ENCODE measurements at regions not wholly inside any gene's neighbourhood (a gene's known extent, or its start where the extent isn't known, plus 50 kb on each side); places are given as distances from the start of the nearest gene placed in this dataset.

DNA sequence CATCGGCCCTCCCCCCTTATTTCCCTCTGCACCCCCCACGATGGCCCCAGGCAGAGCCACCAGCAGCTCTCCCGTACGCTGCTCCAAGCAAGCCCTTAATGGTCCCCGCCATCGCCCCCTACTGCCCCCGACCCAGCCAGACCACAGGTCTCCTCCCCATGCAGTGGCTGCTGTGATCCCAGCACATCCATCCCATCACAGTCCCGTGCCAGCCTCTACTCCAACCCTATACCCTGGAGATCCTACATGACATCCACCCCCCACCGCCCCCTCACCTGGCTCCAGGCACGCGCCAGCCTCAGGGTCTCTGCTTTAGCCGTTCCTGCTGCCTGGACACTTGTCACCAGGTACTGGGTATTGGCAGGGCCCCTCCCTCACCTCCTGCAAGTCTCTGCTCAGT is 85.8 kb upstream of the RTL6 start:
- intact Hi-C loops (cut with DNase I, micrococcal nuclease): no loop called here
- DNase-seq (peak in 1 of 3 donors; percentile 27), ATAC-seq (no peak)
- H3K36me3 ChIP-seq (ENCODE audit: low read depth): no peaks in the 10 kb centered on the region
- TF ChIP-seq, protein P1, sequence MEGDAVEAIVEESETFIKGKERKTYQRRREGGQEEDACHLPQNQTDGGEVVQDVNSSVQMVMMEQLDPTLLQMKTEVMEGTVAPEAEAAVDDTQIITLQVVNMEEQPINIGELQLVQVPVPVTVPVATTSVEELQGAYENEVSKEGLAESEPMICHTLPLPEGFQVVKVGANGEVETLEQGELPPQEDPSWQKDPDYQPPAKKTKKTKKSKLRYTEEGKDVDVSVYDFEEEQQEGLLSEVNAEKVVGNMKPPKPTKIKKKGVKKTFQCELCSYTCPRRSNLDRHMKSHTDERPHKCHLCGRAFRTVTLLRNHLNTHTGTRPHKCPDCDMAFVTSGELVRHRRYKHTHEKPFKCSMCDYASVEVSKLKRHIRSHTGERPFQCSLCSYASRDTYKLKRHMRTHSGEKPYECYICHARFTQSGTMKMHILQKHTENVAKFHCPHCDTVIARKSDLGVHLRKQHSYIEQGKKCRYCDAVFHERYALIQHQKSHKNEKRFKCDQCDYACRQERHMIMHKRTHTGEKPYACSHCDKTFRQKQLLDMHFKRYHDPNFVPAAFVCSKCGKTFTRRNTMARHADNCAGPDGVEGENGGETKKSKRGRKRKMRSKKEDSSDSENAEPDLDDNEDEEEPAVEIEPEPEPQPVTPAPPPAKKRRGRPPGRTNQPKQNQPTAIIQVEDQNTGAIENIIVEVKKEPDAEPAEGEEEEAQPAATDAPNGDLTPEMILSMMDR (IDR thresholded peaks at IDR 0.05): no peak
- no peaks in the 10 kb centered on the region for H3K9me3 ChIP-seq
- no peaks in the 10 kb centered on the region for H3K4me1 ChIP-seq (ENCODE audit: low read depth)
- H3K4me3 ChIP-seq: no peak overlapping the region

DNA sequence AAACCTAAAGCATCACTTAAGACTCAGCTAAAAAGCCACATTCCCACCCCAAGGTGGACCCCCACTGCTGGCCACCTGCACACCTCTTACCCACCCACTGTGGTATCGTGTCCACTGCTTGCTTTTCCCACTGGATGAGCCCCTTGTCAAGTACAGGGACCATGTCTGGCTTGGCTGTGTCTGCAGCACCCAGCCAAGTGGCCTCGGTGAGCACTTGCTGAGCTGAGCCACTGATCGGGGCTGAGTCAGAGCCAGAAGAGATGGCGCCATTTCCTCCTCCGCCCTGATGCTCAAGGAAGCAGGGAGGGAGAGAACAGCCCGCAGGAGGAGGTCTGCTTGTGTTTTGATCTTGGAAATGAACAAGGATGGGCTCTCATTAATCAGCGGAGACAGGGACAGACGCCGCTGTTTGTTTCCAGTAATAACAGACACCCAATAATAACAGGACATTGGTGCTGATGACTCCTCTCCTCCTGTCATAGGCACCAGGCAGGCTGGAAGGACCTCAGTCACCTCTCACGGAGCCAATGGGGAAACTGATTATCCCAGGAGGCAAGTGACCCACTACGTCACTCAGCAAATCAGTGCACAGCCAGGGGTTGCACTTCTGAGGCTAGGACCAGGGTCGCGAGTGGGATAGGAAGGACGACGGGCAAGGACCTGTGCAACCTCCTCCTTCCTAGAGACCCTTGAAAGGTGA is 85.2 kb upstream of the RTL6 start:
- no peak for ATAC-seq
- intact Hi-C loops (cut with DNase I, micrococcal nuclease): no loop called here

DNA sequence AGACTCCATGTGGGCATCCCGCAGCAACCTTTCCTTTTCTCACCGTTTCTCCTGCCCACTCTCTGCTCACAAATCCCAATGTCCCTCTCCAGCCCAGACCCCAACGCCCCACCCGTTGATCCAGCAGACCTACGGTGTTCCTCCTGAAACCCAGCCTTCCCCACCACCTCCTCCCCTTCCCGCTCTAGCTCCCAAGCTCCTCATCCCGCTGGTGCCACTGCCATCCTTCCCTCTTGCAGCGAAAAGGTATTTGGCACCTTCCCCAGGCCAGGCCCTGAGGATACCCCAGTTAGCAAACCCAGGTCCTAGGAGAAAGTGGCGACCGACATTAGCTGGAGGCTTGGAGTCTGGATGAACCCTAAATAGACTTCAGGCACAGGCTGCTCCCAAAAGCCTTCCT is 84.0 kb upstream of the RTL6 start:
- TF ChIP-seq, protein P1 (IDR thresholded peaks at IDR 0.05): no peak
- H3K4me1 ChIP-seq (ENCODE audit: low read depth): no peaks in the 10 kb centered on the region
- intact Hi-C loops (cut with DNase I, micrococcal nuclease): no loop called here
- H3K9me3 ChIP-seq: no peaks in the 10 kb centered on the region
- DNase-seq: peak in 1 of 3 donors; percentile 26
- no peak overlapping the region for H3K4me3 ChIP-seq
- no peaks in the 10 kb centered on the region for H3K36me3 ChIP-seq (ENCODE audit: low read depth)
- ATAC-seq: no peak

More for the DNA sequence above, 85.2 kb upstream of the RTL6 start:
- peak in 1 of 3 donors; percentile 12 for DNase-seq
- TF ChIP-seq, protein P1 (IDR thresholded peaks at IDR 0.05): no peak
- Histone ChIP-seq H3K4me1 (ENCODE audit: low read depth) (no peaks in the 10 kb centered on the region), H3K36me3 (ENCODE audit: low read depth) (no peaks in the 10 kb centered on the region), H3K4me3 (no peak overlapping the region), H3K9me3 (no peaks in the 10 kb centered on the region)

DNA sequence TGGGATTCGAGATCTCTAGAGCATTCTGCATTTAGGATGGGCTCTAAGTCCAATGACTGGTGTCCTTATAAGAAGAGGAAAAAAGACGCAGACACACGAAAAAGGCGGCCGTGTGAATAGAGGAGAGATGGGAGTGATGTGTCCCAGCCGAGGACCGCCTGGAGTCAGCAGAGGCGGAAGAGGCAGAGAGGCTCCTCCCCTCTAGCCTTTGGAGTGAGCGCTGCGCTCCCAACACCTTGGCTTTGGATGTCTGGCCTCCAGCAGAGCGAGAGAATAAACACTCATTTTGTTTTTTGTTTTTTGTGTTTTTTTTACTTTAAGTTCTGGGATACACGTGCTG is 83.0 kb upstream of the RTL6 start:
- Histone ChIP-seq H3K4me1 (ENCODE audit: low read depth) (no peaks in the 10 kb centered on the region), H3K4me3 (no peak overlapping the region), H3K36me3 (ENCODE audit: low read depth) (no peaks in the 10 kb centered on the region), H3K9me3 (no peaks in the 10 kb centered on the region)
- intact Hi-C loops (cut with DNase I, micrococcal nuclease): no loop called here
- TF ChIP-seq, protein P1 (IDR thresholded peaks at IDR 0.05): no peak
- ATAC-seq (no peak), DNase-seq (no peak)

DNA sequence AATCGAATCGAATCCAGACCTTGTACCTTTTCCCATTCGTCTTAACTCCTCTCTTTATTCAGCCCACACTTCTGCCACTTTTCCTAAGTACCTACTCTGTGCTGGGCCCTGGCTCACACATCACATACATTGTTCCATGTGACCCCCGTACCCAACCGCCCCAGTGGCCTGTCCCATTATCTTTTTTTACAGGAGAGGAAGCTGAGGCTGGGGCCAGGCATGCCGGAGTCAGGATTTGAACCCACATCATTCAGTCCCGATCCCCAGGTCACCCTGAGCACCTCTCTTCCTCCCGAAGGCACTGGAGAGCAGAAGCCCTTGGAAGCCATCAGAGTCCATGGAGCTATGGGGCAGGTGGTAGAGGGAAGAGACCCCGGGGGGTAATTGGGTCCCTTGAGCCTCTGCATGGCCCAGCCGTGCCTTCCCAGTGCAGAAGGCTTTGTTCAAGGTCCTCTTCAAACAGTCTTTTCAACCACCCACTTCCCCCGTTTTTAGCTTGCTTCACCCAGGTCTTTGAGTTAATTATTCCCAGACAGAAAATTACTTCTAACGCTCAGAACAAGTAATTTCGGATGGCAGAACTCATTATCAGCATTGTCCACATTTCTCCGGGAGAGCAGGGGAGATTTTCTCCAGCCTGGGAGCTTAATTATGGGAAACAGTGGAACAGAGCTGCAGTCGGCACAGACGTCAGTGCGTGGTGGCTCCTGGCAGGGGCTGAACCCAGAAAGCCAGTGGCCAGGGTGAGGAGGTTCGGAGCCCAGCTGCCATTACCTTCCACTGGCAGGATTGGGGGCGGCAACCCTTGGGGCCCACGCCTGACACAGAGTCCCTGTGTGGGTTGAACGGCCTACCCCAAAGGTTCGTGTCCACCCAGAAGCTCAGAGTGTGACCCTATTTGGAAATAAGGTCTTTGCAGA is 82.4 kb upstream of the RTL6 start:
- no peaks in the 10 kb centered on the region for H3K4me1 ChIP-seq (ENCODE audit: low read depth)
- DNase-seq (peak in 1 of 3 donors; percentile 14), ATAC-seq (no peak)
- intact Hi-C loops (cut with DNase I, micrococcal nuclease): no loop called here
- no peak overlapping the region for H3K4me3 ChIP-seq
- H3K9me3 ChIP-seq: no peaks in the 10 kb centered on the region
- TF ChIP-seq, protein P1 (IDR thresholded peaks at IDR 0.05): no peak
- no peaks in the 10 kb centered on the region for H3K36me3 ChIP-seq (ENCODE audit: low read depth)
